ENCODE measurements at regions not wholly inside any gene's neighbourhood (a gene's known extent, or its start where the extent isn't known, plus 50 kb on each side); places are given as distances from the start of the nearest gene placed in this dataset.

GRCh38 chr9:135220601-135221575 lies 133.4 kb downstream of the OLFM1 start:
- no peak for DNase-seq

GRCh38 chr9:135221576-135221950 lies 134.1 kb downstream of the OLFM1 start:
- DNase-seq: no peak

DNA sequence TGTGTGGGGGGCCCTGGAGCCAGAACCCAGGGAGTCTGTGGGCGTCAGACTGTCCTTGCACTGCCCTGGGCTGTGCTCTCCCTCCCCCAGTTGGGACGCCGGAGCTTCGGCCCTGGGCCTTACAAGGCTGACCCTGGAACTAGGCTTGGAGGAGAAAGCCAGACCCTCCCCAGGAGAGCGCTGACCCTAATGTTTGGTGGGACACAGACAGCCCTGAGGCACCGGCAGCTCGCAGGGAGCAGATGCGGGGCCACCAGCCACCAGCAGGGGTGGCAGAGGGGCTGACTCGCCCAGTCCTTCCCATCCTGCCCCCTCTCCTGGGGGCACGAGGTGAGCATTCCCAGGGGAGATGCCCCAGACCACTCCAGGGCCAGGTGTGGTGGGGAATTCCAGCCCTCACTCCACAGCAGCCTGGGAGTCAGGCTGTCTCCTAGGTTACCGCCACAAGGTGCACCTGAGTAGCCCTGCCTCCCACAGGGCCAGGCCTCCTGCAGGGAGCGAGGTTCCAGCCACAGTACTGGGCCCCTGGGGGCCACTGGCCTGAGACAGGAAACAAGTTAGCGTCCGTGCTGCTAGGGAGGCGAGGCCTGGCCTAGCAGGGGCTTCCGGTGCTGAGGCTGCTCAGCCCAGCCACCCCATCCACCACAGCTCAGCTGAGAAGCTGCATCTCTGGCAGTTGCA lies 134.6 kb downstream of the OLFM1 start:
- no peak for DNase-seq

DNA sequence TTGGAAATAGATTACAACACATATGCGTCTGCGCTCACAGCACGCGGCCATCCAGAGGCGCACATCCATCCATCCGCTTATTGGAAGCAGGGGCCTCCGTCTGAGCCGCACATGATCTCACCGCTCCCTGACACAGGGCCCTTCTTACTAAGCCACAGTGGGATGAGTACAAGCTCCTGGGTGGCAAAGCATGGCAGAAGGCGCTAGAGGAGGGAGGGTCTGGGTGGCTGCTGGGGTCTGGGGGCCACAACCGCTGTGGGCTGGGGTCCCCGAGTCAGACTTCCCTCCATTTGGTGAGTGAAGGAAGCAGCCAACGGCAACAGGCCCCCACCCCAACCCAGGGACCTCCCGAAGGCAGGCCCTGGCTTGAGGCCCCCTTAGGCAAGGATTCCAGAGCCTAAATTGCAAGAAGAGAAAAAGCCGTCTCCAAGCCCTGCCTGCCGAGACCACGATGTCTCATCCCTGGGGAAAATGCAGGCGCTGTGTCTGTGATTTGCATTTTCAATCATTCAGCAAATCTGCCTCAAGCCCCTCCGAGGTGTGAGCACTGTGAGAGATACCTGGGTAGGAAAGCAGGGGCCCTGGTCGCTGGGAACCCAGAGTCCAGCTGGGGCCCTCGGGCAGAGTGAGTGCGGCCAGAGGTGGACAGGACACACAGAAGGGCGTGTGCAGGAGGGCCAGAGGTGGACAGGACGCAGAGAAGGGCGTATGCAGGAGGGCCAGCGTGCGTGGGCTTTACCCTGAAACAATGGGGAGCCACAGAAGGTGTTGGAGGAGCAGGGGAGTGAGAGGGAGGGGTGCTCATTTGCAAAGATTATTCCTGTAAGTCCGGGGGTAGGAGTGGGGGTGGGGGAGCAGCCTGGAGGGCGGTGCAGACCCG lies 135.7 kb downstream of the OLFM1 start:
- no peak for DNase-seq

DNA sequence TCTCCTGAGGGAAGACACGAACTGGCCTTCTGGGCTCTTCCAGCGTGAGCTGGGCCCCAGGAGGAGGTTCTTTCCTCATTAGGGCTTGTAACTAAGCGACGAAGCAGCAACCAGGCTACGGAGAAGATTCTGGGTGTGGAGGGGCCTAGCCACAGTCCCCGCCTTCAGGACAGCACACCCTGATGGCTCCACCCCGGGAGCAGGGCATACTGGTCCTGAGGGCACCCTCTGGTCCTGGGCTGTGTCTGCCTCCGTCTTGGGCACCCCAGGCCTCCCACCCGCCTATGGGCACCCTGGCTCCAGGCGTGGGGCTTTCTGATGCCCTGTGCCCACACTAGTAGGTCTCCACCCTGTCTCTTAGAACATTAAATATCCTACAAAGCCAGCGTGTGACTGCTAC lies 136.4 kb downstream of the OLFM1 start:
- DNase-seq: no peak

- no peak for DNase-seq
Measured at GRCh38 chr9:135224286-135224877, 136.9 kb downstream of the OLFM1 start.

- no peak for DNase-seq
Measured at GRCh38 chr9:135224921-135225541, 137.6 kb downstream of the OLFM1 start.

DNA sequence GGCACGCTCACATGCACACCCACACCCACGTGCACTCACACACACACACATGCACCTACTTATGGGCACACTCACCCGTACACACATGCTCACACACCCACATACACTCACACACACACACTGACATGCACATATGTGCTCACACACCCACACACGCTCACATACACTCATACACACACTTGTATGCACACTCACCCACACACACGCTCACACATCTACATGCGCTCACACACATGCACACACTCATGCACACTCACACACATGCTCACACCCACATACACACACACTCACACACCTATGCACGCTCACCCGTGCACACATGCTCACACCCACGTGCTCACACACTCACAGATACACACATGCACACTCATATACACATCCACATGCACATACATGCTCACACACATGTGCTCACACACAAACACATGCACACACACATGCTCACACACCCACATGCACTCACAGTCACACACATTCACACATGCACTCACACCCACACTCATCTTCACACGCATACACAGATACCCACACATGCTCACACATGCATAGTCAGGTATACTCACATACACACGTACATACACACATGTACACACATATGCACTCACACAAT lies 138.3 kb downstream of the OLFM1 start:
- no peak for DNase-seq

GRCh38 chr9:135226369-135227050 lies 139.0 kb downstream of the OLFM1 start:
- no peak for DNase-seq

DNA sequence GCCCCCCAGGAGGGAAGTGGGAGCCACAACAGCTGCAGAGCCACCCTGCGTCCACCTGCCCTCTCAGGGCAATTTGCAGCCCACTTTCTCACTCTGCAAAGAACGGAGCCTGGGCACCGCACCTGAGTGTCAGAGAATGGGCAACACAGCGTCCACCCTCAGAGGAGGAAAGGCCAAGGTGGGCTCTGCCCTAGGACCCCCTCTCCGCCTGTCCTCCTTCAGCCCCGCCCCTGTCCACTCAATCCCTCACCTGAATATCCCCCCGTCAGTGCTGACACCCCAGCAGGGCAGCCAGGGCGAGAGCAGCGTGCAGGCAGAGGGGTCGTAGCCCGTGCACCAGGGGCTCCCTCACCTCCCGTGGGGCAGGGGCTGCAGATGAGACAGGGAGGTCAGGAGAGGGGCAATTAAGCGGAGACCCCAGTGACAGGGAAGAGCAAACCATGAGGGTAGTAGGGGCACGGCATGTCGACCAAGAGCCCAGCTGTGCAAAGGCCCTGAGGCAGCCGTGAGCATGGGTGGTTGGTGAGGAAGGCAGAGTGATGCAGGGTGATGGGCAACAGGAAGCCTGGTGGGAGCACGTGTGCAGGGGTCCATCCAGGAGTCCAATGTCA lies 140.3 kb downstream of the OLFM1 start:
- no peak for DNase-seq

GRCh38 chr9:135228345-135228982 lies 141.0 kb downstream of the OLFM1 start:
- no peak for DNase-seq

DNA sequence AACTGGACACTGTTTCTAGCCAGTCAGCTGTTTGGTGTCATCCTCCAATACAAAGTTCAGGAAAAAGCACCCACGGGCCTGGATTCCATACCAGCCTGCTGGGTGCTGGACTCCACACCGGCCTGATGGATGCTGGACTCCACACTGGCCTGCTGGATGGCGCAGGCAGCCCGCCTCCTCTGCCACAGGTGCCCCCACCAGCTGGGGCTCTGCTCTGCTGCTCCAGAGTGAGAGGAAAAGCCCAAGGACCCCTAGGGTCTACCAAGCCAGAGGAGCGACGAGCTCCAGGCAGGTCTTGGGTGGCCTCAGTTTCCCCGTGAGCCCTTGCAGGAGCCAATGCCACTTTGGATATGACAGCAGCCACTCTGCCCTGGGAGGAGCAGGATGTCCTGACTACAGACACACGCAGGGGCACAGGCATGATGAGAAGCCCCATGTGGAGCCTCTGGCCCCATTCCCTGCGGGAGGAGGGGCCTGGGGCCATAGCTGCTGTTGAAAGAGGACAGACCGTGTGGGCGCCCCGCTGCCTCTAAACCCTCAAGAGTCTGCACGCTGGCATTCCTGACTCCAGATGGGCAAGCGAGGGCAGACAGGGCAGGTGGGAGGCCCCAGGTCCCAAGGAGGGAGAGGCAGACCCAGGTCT lies 141.6 kb downstream of the OLFM1 start:
- no peak for DNase-seq

- DNase-seq: no peak
Measured at GRCh38 chr9:135229701-135230385, 142.4 kb downstream of the OLFM1 start.

DNA sequence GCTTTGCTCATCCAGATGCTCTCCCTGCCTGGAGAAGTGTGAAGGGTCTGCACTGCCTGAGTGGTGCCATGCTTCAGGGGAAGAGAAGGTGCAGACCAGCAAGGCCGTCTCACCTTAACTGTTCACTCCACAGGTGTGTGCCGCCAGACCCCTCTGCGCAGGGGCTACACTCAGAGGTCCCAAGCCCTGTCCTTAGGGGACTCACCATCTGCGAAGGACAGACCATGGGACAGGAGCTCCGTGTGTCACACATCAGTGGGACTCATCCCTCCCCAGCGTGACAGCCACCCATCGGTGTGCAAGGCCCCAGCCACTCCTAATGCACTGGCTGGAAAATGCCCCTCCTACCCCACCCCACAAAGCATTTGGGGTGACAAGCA lies 142.9 kb downstream of the OLFM1 start:
- DNase-seq: no peak

DNA sequence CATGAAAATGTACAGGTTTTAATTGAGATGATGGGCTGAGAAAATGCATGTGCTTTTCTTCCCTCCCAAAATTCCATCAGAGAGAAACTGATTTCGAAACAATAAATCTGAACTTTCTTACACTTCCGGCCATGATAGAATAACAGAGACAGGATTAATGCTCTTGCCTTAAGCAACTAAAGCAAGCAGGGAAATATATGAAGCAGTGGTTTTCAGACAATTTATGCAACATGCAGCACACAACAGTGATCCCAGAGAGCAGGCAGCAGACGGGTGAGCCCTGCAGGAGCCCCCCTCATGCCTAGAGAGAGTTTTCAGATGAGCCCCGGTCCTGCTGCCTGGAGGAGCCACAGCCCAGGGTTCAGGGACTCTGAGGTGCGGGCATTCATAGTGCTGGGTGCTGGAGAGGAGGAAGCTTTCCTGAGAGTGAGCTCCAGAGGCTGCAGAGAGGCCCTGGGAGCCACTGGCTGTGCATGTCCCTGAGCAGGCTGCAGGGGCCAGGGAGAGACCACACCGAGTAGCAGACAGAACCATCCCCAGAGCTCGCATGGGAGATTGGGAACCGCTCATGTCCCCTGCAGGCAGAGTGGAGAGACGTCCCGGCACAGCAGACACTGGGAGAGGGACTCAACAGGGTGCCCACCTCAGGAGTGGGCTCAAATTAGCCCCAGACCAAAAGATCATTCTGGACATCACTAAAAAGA lies 143.5 kb downstream of the OLFM1 start:
- DNase-seq: no peak

GRCh38 chr9:135239100-135239768 lies 151.8 kb downstream of the OLFM1 start:
- no peak for DNase-seq

GRCh38 chr9:135239769-135240141 lies 152.3 kb downstream of the OLFM1 start:
- no peak for DNase-seq

- DNase-seq: no peak
Measured at GRCh38 chr9:135240222-135240621, 152.8 kb downstream of the OLFM1 start.
